Naive thymus-derived CD4-positive, alpha-beta T cell (primary cell): ENCODE measurements at regions not wholly inside any gene's neighbourhood (a gene's known extent, or its start where the extent isn't known, plus 50 kb on each side); places are given as distances from the start of the nearest gene placed in this dataset.

ENCODE experiments used
- ATAC-seq: fragments of 150-1000 bp; cut with Tn5 transposase; 2 replicates; pipeline ENCODE4 v1.10.0; 2021; ENCODE audit warnings: mild to moderate bottlenecking, moderate library complexity
- CTCF ChIA-PET: fragments of 350-600 bp; sonication (Branson Sonifier 250); formaldehyde crosslinking; loops from one replicate; lab custom pipeline; 2021; ENCODE audit warnings: antibody characterized with exemption; lab: Charles Lee
- POLR2A ChIA-PET: fragments of 350-600 bp; sonication (Branson Sonifier 250); formaldehyde crosslinking; loops from one replicate; lab custom pipeline; 2021; ENCODE audit warnings: antibody characterized with exemption, inconsistent platforms; lab: Charles Lee
- DNase-seq, 9 donors: peaks; one replicate each; pipeline versions ENCODE4 v3.0.0 to v3.0.0-alpha.2; 2020 to 2022; ENCODE audit warnings: mixed read lengths in 1 of 9
- H3K27ac ChIP-seq: one replicate; pipeline ENCODE4 v1.7.0; 2013; ENCODE audit warnings: mild to moderate bottlenecking, low read depth, low read length, moderate library complexity
- H3K27me3 ChIP-seq, 2 donors: one replicate each; pipeline ENCODE4 v1.7.0; 2013; ENCODE audit warnings: low read length in 2 of 2, mild to moderate bottlenecking in 2 of 2, moderate library complexity in 2 of 2; ENCODE audit not compliant: control insufficient read depth in 2 of 2, insufficient read depth in 2 of 2
- H3K36me3 ChIP-seq, 3 experiments: 1 replicate in 2 of 3; 2 replicates in 1 of 3; pipeline ENCODE4 v1.7.0; 2013; ENCODE audit warnings: low read length in 3 of 3, mild to moderate bottlenecking in 3 of 3, moderate library complexity in 1 of 3; ENCODE audit not compliant: insufficient read depth in 3 of 3, control insufficient read depth in 2 of 3
- H3K4me1 ChIP-seq, 2 donors: one replicate each; pipeline ENCODE4 v1.7.0; 2013; ENCODE audit warnings: low read length in 2 of 2, mild to moderate bottlenecking in 2 of 2, moderate library complexity in 1 of 2; ENCODE audit not compliant: control insufficient read depth in 2 of 2, insufficient read depth in 2 of 2
- H3K4me3 ChIP-seq: 2 replicates; pipeline ENCODE4 v1.7.0; 2013; ENCODE audit warnings: mild to moderate bottlenecking, low read length
- H3K9me3 ChIP-seq, 3 experiments: 1 replicate in 2 of 3; 2 replicates in 1 of 3; pipeline ENCODE4 v1.7.0; 2013; ENCODE audit warnings: low read length in 3 of 3; ENCODE audit not compliant: control insufficient read depth in 2 of 3
- H3K27ac Mint-ChIP-seq, 9 donors: one replicate each; pipeline ENCODE4 v1.8.0; 2020 to 2022; ENCODE audit warnings: mixed read lengths in 9 of 9, mild to moderate bottlenecking in 8 of 9, moderate library complexity in 5 of 9, inconsistent platforms in 2 of 9
- H3K27me3 Mint-ChIP-seq, 5 donors: one replicate each; pipeline ENCODE4 v1.8.0; 2021 to 2022; ENCODE audit warnings: mixed read lengths in 5 of 5, mild to moderate bottlenecking in 1 of 5
- H3K36me3 Mint-ChIP-seq, 5 donors: one replicate each; pipeline ENCODE4 v1.8.0; 2020 to 2022; ENCODE audit warnings: mixed read lengths in 5 of 5, mild to moderate bottlenecking in 3 of 5, inconsistent platforms in 1 of 5
- H3K4me1 Mint-ChIP-seq, 7 donors: one replicate each; pipeline ENCODE4 v1.8.0; 2020 to 2022; ENCODE audit warnings: mixed read lengths in 7 of 7, mild to moderate bottlenecking in 3 of 7, inconsistent platforms in 1 of 7
- H3K4me3 Mint-ChIP-seq, 10 donors: one replicate each; pipeline ENCODE4 v1.8.0; 2020 to 2022; ENCODE audit warnings: mild to moderate bottlenecking in 10 of 10, mixed read lengths in 10 of 10, moderate library complexity in 6 of 10, inconsistent platforms in 2 of 10
- H3K9me3 Mint-ChIP-seq, 11 donors: one replicate each; pipeline ENCODE4 v1.8.0; 2020 to 2022; ENCODE audit warnings: mixed read lengths in 11 of 11, mild to moderate bottlenecking in 4 of 11, inconsistent platforms in 1 of 11, moderate library complexity in 1 of 11
- intact Hi-C, 2 donors: fragments of 100-400 bp; cut with micrococcal nuclease; formaldehyde crosslinking; loops; one replicate each; pipeline ENCODE4 v1.15.1; 2023

- Histone ChIP-seq H3K27ac (no peak overlapping the region), H3K9me3 (no peaks in the 10 kb centered on the region), H3K27me3 (no peaks in the 10 kb centered on the region), H3K4me3 (no peak overlapping the region), H3K36me3 (no peaks in the 10 kb centered on the region), H3K4me1 (no peaks in the 10 kb centered on the region)
- H3K4me3 Mint-ChIP-seq = no peak overlapping the region
- no peak overlapping the region for H3K27ac Mint-ChIP-seq
- CTCF ChIA-PET = interaction anchor here (0.7 kb wide), 1 partner anchor 151 kb away, joined by 3 read pairs; no protein-coding TSS in a partner anchor
- POLR2A ChIA-PET = no interaction called here
- peaks cover 0 to 1% (median 0%) of the 10 kb centered on the region in 7 donors for H3K4me1 Mint-ChIP-seq
- peaks cover 0 to 6% (median 0%) of the 10 kb centered on the region in 11 donors for H3K9me3 Mint-ChIP-seq
- DNase-seq (no peak), ATAC-seq (no peak)
- H3K27me3 Mint-ChIP-seq = peaks cover 7 to 23% (median 13%) of the 10 kb centered on the region in 5 donors
- no peaks in the 10 kb centered on the region for H3K36me3 Mint-ChIP-seq
- intact Hi-C loops = no loop called here
These were observed 133.7 kb downstream of the ADAMTS15 start for GRCh38 chr11:130582176-130582575.

DNA sequence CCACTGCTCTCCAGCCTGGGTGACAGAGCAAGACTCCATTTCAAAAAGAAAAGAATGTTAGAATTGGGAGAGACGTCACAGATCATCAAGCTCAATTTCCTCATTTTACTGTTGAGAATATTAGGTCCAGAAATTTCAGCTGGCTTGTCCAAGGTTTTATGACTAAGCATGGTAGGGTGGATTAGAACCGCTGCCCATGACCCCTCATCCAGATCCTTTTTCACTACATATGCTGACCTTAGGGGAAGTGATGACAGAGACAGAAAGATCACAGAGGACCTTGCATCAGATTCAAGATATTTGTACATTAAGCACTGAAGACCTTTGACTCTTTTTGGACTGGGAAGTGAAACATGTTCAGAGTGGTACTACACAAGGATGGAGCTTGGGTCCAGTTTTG lies 134.5 kb downstream of the ADAMTS15 start:
- Mint-ChIP-seq H3K27me3 (peaks cover 7 to 19% (median 10%) of the 10 kb centered on the region in 5 donors), H3K4me3 (no peak overlapping the region), H3K4me1 (peaks cover 0 to 1% (median 0%) of the 10 kb centered on the region in 7 donors), H3K9me3 (peaks cover 0 to 6% (median 2%) of the 10 kb centered on the region in 11 donors), H3K36me3 (no peaks in the 10 kb centered on the region), H3K27ac (no peak overlapping the region)
- Histone ChIP-seq H3K4me1 (no peaks in the 10 kb centered on the region), H3K36me3 (no peaks in the 10 kb centered on the region), H3K27ac (no peak overlapping the region), H3K27me3 (no peaks in the 10 kb centered on the region), H3K4me3 (no peak overlapping the region), H3K9me3 (peaks cover 0 to 3% (median 0%) of the 10 kb centered on the region in 3 experiments)
- no peak for DNase-seq
- intact Hi-C loops = no loop called here
- no peak for ATAC-seq
- POLR2A ChIA-PET = no interaction called here
- CTCF ChIA-PET = no interaction called here

- intact Hi-C loops = no loop called here
- CTCF ChIA-PET = no interaction called here
- Mint-ChIP-seq H3K36me3 (no peaks in the 10 kb centered on the region), H3K9me3 (peaks cover 0 to 6% (median 2%) of the 10 kb centered on the region in 11 donors), H3K27ac (no peak overlapping the region), H3K4me1 (peaks cover 0 to 1% (median 0%) of the 10 kb centered on the region in 7 donors), H3K27me3 (peaks cover 7 to 16% (median 10%) of the 10 kb centered on the region in 5 donors), H3K4me3 (no peak overlapping the region)
- Histone ChIP-seq H3K27ac (no peak overlapping the region), H3K4me1 (no peaks in the 10 kb centered on the region), H3K4me3 (no peak overlapping the region), H3K27me3 (no peaks in the 10 kb centered on the region), H3K9me3 (peaks cover 0 to 3% (median 0%) of the 10 kb centered on the region in 3 experiments), H3K36me3 (no peaks in the 10 kb centered on the region)
- POLR2A ChIA-PET = no interaction called here
- DNase-seq (no peak), ATAC-seq (no peak)
These were observed 135.4 kb downstream of the ADAMTS15 start for GRCh38 chr11:130583801-130584211.

DNA sequence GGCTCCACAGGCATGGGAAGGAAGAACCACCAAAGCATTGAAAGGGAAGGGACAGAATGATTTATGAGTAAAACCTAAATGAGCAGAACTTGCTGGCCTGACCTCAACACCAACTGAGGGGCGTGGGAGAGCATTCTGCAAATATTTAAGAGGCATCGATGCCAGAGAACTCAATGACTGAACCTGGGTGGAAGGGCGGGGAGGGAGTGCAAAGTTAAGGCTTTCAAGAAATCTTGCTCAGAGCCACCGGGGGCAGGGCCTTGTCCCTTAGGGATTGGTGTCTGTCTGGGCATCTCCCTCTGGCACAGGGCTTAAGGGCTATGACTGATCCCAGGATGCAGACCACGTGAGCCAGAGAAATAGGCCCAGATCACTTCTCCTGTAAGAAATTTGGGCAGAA lies 137.1 kb downstream of the ADAMTS15 start:
- no peak overlapping the region for H3K4me3 Mint-ChIP-seq
- ChIA-PET POLR2A (no interaction called here), CTCF (no interaction called here)
- H3K9me3 Mint-ChIP-seq = peaks cover 0 to 6% (median 2%) of the 10 kb centered on the region in 11 donors
- peaks cover 0 to 1% (median 0%) of the 10 kb centered on the region in 7 donors for H3K4me1 Mint-ChIP-seq
- intact Hi-C loops = no loop called here
- H3K9me3 ChIP-seq = peaks cover 0 to 3% (median 0%) of the 10 kb centered on the region in 3 experiments
- H3K4me1 ChIP-seq = no peaks in the 10 kb centered on the region
- H3K27me3 ChIP-seq = no peaks in the 10 kb centered on the region
- H3K27me3 Mint-ChIP-seq = peaks cover 9 to 17% (median 10%) of the 10 kb centered on the region in 5 donors
- ATAC-seq = no peak
- no peak for DNase-seq
- H3K36me3 Mint-ChIP-seq = no peaks in the 10 kb centered on the region
- no peaks in the 10 kb centered on the region for H3K36me3 ChIP-seq
- no peak overlapping the region for H3K4me3 ChIP-seq
- no peak overlapping the region for H3K27ac ChIP-seq
- H3K27ac Mint-ChIP-seq = no peak overlapping the region

- H3K9me3 Mint-ChIP-seq = peaks cover 0 to 5% (median 2%) of the 10 kb centered on the region in 11 donors
- Histone ChIP-seq H3K27me3 (no peaks in the 10 kb centered on the region), H3K27ac (no peak overlapping the region), H3K36me3 (no peaks in the 10 kb centered on the region), H3K4me1 (no peaks in the 10 kb centered on the region), H3K4me3 (no peak overlapping the region), H3K9me3 (peaks cover 0 to 3% (median 0%) of the 10 kb centered on the region in 3 experiments)
- peaks cover 0 to 1% (median 0%) of the 10 kb centered on the region in 7 donors for H3K4me1 Mint-ChIP-seq
- ATAC-seq (no peak), DNase-seq (no peak)
- CTCF ChIA-PET = no interaction called here
- H3K4me3 Mint-ChIP-seq = no peak overlapping the region
- intact Hi-C loops = no loop called here
- H3K36me3 Mint-ChIP-seq = no peaks in the 10 kb centered on the region
- POLR2A ChIA-PET = no interaction called here
- peaks cover 7 to 18% (median 10%) of the 10 kb centered on the region in 5 donors for H3K27me3 Mint-ChIP-seq
- H3K27ac Mint-ChIP-seq = no peak overlapping the region
These were observed 139.2 kb downstream of the ADAMTS15 start for GRCh38 chr11:130587658-130588057.

GRCh38 chr11:130588471-130588870 lies 140.0 kb downstream of the ADAMTS15 start:
- H3K27me3 Mint-ChIP-seq = peaks cover 2 to 21% (median 4%) of the 10 kb centered on the region in 5 donors
- no peaks in the 10 kb centered on the region for H3K36me3 Mint-ChIP-seq
- intact Hi-C loops = no loop called here
- Histone ChIP-seq H3K4me1 (no peaks in the 10 kb centered on the region), H3K4me3 (no peak overlapping the region), H3K36me3 (no peaks in the 10 kb centered on the region), H3K27me3 (no peaks in the 10 kb centered on the region), H3K9me3 (peaks cover 0 to 3% (median 0%) of the 10 kb centered on the region in 3 experiments), H3K27ac (no peak overlapping the region)
- peaks cover 0 to 1% (median 0%) of the 10 kb centered on the region in 7 donors for H3K4me1 Mint-ChIP-seq
- ChIA-PET POLR2A (no interaction called here), CTCF (no interaction called here)
- no peak overlapping the region for H3K27ac Mint-ChIP-seq
- ATAC-seq = no peak
- H3K9me3 Mint-ChIP-seq = peaks cover 0 to 5% (median 2%) of the 10 kb centered on the region in 11 donors
- no peak overlapping the region for H3K4me3 Mint-ChIP-seq
- DNase-seq = no peak

- Histone ChIP-seq H3K36me3 (no peaks in the 10 kb centered on the region), H3K4me3 (no peak overlapping the region), H3K9me3 (peaks cover 0 to 3% (median 0%) of the 10 kb centered on the region in 3 experiments), H3K27ac (no peak overlapping the region), H3K27me3 (no peaks in the 10 kb centered on the region), H3K4me1 (no peaks in the 10 kb centered on the region)
- no peak overlapping the region for H3K4me3 Mint-ChIP-seq
- CTCF ChIA-PET = no interaction called here
- intact Hi-C loops = loop anchor here in 1 of 2 donors (10.0 kb wide), 1 partner anchor 63 kb away; no protein-coding TSS in a partner anchor
- peaks cover 0 to 5% (median 0%) of the 10 kb centered on the region in 11 donors for H3K9me3 Mint-ChIP-seq
- H3K27ac Mint-ChIP-seq = no peak overlapping the region
- no peaks in the 10 kb centered on the region for H3K4me1 Mint-ChIP-seq
- no peaks in the 10 kb centered on the region for H3K36me3 Mint-ChIP-seq
- DNase-seq (no peak), ATAC-seq (no peak)
- peaks cover 0 to 19% (median 5%) of the 10 kb centered on the region in 5 donors for H3K27me3 Mint-ChIP-seq
- POLR2A ChIA-PET = no interaction called here
These were observed 143.6 kb downstream of the ADAMTS15 start for GRCh38 chr11:130592056-130592455.
